22Rv1 (cell line): ENCODE measurements at regions not wholly inside any gene's neighbourhood (a gene's known extent, or its start where the extent isn't known, plus 50 kb on each side); places are given as distances from the start of the nearest gene placed in this dataset.

ENCODE experiments used
- H3K27ac ChIP-seq: fragments of 450-650 bp; 2 replicates; pipeline ENCODE4 v1.5.1; 2017
- ZFX ChIP-seq: fragments of 450-650 bp; IDR thresholded peaks from 2 replicates; pipeline ENCODE4 v1.6.1; 2017; ENCODE audit warnings: antibody characterized with exemption, borderline replicate concordance
- TF ChIP-seq, protein P1 (sequence below): fragments of 450-650 bp; IDR thresholded peaks from 2 replicates; pipeline ENCODE4 v1.5.1; 2017; ENCODE audit warnings: mild to moderate bottlenecking

DNA sequence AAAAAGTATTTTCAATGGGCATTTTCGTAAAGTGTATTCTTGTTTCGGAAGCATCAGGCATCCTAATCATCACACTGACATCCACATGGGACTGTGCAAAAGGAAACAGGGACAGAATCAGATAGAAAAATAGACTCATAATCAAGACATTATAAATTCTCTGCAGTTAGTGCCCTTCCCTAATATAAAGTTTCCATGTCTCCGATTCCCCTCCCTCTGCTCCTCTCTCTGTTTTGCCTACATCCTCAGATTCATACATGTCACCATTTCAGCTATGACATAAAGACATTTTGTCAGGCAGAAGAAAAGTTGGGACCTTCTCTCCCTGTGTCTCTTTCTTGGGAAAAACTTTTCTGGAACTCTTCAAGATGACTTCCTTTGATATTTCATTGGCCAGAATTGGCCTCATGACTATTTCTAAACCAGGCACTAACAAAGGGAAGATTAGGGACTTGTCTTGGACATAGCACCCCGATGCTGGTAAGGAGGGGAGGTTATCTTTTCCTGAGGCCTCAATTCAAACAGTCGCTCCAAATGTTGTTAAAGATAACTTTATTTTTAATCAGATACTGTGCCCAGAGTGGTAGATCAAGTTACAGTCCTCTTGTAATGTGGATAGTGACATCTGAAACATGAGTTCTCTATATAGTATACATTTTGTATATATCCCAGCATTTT is 212.1 kb upstream of the BTG1 start:
- no peak for TF ChIP-seq ZFX
- TF ChIP-seq, protein P1, sequence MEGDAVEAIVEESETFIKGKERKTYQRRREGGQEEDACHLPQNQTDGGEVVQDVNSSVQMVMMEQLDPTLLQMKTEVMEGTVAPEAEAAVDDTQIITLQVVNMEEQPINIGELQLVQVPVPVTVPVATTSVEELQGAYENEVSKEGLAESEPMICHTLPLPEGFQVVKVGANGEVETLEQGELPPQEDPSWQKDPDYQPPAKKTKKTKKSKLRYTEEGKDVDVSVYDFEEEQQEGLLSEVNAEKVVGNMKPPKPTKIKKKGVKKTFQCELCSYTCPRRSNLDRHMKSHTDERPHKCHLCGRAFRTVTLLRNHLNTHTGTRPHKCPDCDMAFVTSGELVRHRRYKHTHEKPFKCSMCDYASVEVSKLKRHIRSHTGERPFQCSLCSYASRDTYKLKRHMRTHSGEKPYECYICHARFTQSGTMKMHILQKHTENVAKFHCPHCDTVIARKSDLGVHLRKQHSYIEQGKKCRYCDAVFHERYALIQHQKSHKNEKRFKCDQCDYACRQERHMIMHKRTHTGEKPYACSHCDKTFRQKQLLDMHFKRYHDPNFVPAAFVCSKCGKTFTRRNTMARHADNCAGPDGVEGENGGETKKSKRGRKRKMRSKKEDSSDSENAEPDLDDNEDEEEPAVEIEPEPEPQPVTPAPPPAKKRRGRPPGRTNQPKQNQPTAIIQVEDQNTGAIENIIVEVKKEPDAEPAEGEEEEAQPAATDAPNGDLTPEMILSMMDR, result no peak
- no peak overlapping the region for H3K27ac ChIP-seq

DNA sequence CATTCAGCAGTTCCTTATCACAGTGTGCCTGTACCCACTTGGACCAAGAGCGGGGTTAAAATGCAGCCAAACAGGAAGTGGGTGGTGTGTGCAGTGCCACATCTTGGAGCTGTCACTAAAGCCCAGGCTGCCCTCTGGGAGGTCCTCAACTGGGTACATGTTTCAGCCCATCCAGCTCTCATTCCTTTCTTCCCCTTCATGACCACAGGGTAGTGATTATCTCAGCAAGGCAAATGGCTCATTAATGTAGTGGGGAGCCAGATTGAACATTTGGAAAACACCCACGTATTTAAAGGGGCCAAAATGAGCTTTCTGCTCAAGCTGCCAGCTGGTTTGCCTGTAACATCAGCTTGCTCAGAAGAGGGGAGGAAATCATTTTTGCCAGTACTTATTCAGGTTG is 210.8 kb upstream of the BTG1 start:
- H3K27ac ChIP-seq, result no peak overlapping the region

DNA sequence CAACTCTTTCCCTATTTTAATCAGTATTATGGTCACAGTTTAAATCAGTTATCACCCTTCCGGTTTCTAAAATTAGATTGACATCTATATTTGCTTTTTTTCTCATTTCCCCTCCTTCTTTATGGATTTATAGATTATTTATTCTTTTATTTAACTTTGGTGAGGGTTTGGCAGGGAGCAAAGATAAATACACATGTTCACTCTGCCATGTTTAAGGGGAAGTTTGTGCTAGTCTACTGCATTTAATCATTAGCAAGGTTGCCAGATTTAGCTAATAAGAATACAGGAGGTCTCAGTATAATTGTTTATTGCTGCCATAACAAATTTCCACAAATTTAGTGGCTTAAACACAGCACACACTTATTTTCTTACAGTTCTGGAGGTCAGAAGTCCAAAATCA is 204.0 kb upstream of the BTG1 start:
- TF ChIP-seq, protein P1, result no peak
- TF ChIP-seq ZFX, result no peak

More for the DNA sequence above, 210.8 kb upstream of the BTG1 start:
- TF ChIP-seq ZFX, result no peak
- TF ChIP-seq, protein P1, result no peak

DNA sequence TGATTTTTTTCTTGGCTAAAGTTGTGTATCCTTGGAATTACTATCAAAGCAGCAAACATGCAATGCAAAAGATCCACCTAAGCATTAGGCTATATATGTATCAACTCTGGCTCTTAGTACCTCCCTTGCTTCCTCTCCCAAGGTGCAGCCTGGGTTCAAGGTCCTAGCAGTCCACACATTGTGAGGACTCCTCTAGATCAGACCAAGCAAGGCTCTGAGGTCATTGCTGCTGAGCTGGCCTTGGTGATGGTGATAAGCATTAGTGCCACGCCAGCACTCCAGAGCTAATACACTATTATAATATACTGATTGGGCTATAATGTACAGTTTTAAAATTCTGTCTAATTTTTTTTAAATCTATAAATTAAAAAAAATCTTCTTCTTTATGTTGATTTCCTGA is 196.9 kb upstream of the BTG1 start:
- no peak overlapping the region for H3K27ac ChIP-seq

More for the DNA sequence above, 204.0 kb upstream of the BTG1 start:
- H3K27ac ChIP-seq, result no peak overlapping the region

DNA sequence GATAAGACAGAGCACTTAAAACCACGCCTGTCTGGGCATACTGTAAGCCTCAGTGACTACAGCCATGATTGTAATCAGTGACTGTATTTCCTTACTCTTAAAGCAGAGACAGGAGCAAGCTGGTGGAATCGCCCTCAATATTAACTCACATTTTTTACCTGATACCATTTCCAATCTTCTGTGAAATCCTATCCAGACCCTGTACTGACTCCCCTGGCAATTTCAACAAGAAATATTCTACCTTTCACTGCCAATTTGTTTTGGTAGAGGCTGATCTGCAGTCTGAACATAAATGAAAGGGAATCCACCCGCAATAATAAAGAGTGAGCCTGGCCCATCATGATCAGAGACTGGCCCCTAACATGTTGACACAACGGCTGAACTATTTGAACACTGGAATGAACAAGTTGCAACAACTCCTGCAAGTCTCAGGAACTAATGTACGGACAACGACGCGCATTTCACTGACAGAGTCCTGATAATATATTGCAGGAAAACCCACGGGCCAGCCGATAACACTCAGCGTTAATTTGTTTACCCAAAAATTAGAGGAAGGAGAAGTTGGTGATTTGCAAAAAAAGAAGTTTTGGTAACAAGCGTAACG is 195.5 kb upstream of the BTG1 start:
- H3K27ac ChIP-seq, result no peak overlapping the region
- TF ChIP-seq ZFX, result no peak
- TF ChIP-seq, protein P1, result no peak

More for the DNA sequence above, 196.9 kb upstream of the BTG1 start:
- TF ChIP-seq, protein P1, result no peak
- TF ChIP-seq ZFX, result no peak

DNA sequence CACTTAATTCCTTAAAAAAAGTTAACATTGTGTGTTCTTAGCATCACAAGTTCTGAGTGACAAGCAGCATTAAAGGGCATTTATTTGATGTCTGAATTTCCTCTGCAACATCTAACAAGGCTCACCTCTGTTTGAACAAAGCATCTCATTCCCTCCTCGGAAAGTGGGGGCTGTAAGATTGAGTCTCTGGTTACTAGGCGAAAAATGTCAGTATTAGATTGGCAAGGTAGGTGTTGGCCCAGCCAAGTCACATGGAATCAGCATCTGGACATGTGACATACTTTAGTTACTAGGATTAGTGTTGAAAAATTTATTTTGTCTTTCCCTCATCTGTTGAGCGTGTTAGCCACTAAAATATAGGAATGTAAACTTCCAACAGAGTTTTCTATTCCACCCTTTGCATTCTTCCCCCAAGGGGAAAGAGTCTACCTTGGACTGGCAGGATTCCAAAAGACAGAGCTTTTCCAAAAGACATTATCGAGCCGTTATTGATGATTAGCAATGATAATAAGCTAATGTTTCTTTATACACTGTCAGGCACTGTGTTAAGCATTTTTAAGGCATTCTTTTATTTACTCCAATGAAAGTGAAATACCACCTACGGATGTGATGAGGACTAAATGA is 194.9 kb upstream of the BTG1 start:
- no peak for TF ChIP-seq ZFX
- TF ChIP-seq, protein P1, result no peak
- no peak overlapping the region for H3K27ac ChIP-seq

DNA sequence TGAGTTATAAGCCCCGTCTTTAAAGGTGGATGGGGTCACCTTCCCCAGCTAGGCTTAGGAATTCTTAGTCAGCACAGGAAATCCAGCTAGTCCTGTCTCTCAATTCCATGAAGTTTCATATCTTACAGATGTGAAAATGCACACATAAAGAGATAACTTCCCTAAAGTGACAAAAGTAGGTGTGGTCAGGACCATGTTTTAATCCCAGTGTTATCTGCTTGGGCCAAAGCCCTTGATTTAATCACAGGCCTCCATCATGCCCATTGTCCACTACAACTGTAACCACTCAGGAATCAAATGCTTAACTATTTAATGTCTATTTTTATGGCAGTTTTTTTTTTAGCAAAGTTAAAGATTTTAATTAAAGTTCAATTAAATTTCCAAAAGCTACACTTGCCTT is 194.4 kb upstream of the BTG1 start:
- TF ChIP-seq, protein P1, result no peak
- no peak for TF ChIP-seq ZFX

More for the DNA sequence above, 194.4 kb upstream of the BTG1 start:
- H3K27ac ChIP-seq, result no peak overlapping the region
